ENCODE measurements at regions not wholly inside any gene's neighbourhood (a gene's known extent, or its start where the extent isn't known, plus 50 kb on each side); places are given as distances from the start of the nearest gene placed in this dataset.

GRCh38 chr14:71680736-71681387 lies 251.4 kb upstream of the RGS6 start:
- no peak for DNase-seq (ENCODE audit: extremely low read depth in 1 of 11, low read depth in 9 of 11, low spot score in 4 of 11)

GRCh38 chr14:71682337-71682736 lies 249.9 kb upstream of the RGS6 start:
- DNase-seq (ENCODE audit: extremely low read depth in 1 of 11, low read depth in 9 of 11, low spot score in 4 of 11), result no peak

- DNase-seq (ENCODE audit: extremely low read depth in 1 of 11, low read depth in 9 of 11, low spot score in 4 of 11), result no peak
These were observed 247.9 kb upstream of the RGS6 start for GRCh38 chr14:71684323-71684722.

GRCh38 chr14:71686677-71687076 lies 245.6 kb upstream of the RGS6 start:
- DNase-seq (ENCODE audit: extremely low read depth in 1 of 11, low read depth in 9 of 11, low spot score in 4 of 11), result no peak

GRCh38 chr14:71687166-71687831 lies 244.9 kb upstream of the RGS6 start:
- DNase-seq (ENCODE audit: extremely low read depth in 1 of 11, low read depth in 9 of 11, low spot score in 4 of 11), result no peak

- DNase-seq (ENCODE audit: extremely low read depth in 1 of 11, low read depth in 9 of 11, low spot score in 4 of 11), result no peak
These were observed 243.7 kb upstream of the RGS6 start for GRCh38 chr14:71688576-71688975.

GRCh38 chr14:71690478-71690877 lies 241.8 kb upstream of the RGS6 start:
- DNase-seq (ENCODE audit: extremely low read depth in 1 of 11, low read depth in 9 of 11, low spot score in 4 of 11), result no peak

- no peak for DNase-seq (ENCODE audit: extremely low read depth in 1 of 11, low read depth in 9 of 11, low spot score in 4 of 11)
These were observed 239.7 kb upstream of the RGS6 start for GRCh38 chr14:71692496-71692895.

GRCh38 chr14:71693381-71693780 lies 238.8 kb upstream of the RGS6 start:
- DNase-seq (ENCODE audit: extremely low read depth in 1 of 11, low read depth in 9 of 11, low spot score in 4 of 11), result no peak

GRCh38 chr14:71694591-71695530 lies 237.4 kb upstream of the RGS6 start:
- no peak for DNase-seq (ENCODE audit: extremely low read depth in 1 of 11, low read depth in 9 of 11, low spot score in 4 of 11)

GRCh38 chr14:71695611-71696350 lies 236.4 kb upstream of the RGS6 start:
- no peak for DNase-seq (ENCODE audit: extremely low read depth in 1 of 11, low read depth in 9 of 11, low spot score in 4 of 11)

- no peak for DNase-seq (ENCODE audit: extremely low read depth in 1 of 11, low read depth in 9 of 11, low spot score in 4 of 11)
These were observed 234.2 kb upstream of the RGS6 start for GRCh38 chr14:71698027-71698426.

- peak in 9 of 11 donors; percentile 25 to 76 (median 55) for DNase-seq (ENCODE audit: extremely low read depth in 1 of 11, low read depth in 9 of 11, low spot score in 4 of 11)
These were observed 233.6 kb upstream of the RGS6 start for GRCh38 chr14:71698673-71699072.

- no peak for DNase-seq (ENCODE audit: extremely low read depth in 1 of 11, low read depth in 9 of 11, low spot score in 4 of 11)
These were observed 230.2 kb upstream of the RGS6 start for GRCh38 chr14:71701990-71702389.

- DNase-seq (ENCODE audit: extremely low read depth in 1 of 11, low read depth in 9 of 11, low spot score in 4 of 11), result peak in 1 of 11 donors; percentile 57
These were observed 229.4 kb upstream of the RGS6 start for GRCh38 chr14:71702786-71703185.

GRCh38 chr14:71703477-71703876 lies 228.8 kb upstream of the RGS6 start:
- peak in 7 of 11 donors; percentile 39 to 58 (median 51) for DNase-seq (ENCODE audit: extremely low read depth in 1 of 11, low read depth in 9 of 11, low spot score in 4 of 11)

- no peak for DNase-seq (ENCODE audit: extremely low read depth in 1 of 11, low read depth in 9 of 11, low spot score in 4 of 11)
These were observed 228.0 kb upstream of the RGS6 start for GRCh38 chr14:71704210-71704609.

GRCh38 chr14:71705460-71705859 lies 226.8 kb upstream of the RGS6 start:
- DNase-seq (ENCODE audit: extremely low read depth in 1 of 11, low read depth in 9 of 11, low spot score in 4 of 11), result no peak

GRCh38 chr14:71709076-71709475 lies 223.2 kb upstream of the RGS6 start:
- no peak for DNase-seq (ENCODE audit: extremely low read depth in 1 of 11, low read depth in 9 of 11, low spot score in 4 of 11)
